H9 (cell line): ENCODE measurements at regions not wholly inside any gene's neighbourhood (a gene's known extent, or its start where the extent isn't known, plus 50 kb on each side); places are given as distances from the start of the nearest gene placed in this dataset.

ENCODE experiments used
- DNase-seq: peaks from one replicate; pipeline ENCODE4 v3.0.0-alpha.2; 2017
- H2AFZ ChIP-seq: one replicate; pipeline ENCODE4 v1.6.1; 2013; ENCODE audit warnings: mild to moderate bottlenecking, low read length, control low read depth, moderate library complexity
- H2AK5ac ChIP-seq: 2 replicates; pipeline ENCODE4 v1.6.1; 2013; ENCODE audit warnings: low read length, control low read depth, mixed read lengths; ENCODE audit not compliant: insufficient read length
- H2BK120ac ChIP-seq: one replicate; pipeline ENCODE4 v1.6.1; 2013; ENCODE audit warnings: low read depth, mild to moderate bottlenecking, low read length, control low read depth, inconsistent platforms; ENCODE audit not compliant: poor library complexity, severe bottlenecking
- H2BK12ac ChIP-seq: 2 replicates; pipeline ENCODE4 v1.6.1; 2013; ENCODE audit warnings: low read length, control low read depth, mixed read lengths, low read depth; ENCODE audit not compliant: insufficient read length
- H2BK15ac ChIP-seq: 2 replicates; pipeline ENCODE4 v1.6.1; 2013; ENCODE audit warnings: low read depth, low read length, control low read depth
- H2BK20ac ChIP-seq: one replicate; pipeline ENCODE4 v1.6.1; 2013; ENCODE audit warnings: low read depth, mild to moderate bottlenecking, low read length, control low read depth, inconsistent platforms; ENCODE audit not compliant: poor library complexity, severe bottlenecking
- H2BK5ac ChIP-seq: 2 replicates; pipeline ENCODE4 v1.6.1; 2013; ENCODE audit warnings: low read length, control low read depth, mixed read lengths; ENCODE audit not compliant: insufficient read length
- H3K14ac ChIP-seq: 2 replicates; pipeline ENCODE4 v1.6.1; 2013; ENCODE audit warnings: low read length, control low read depth; ENCODE audit not compliant: insufficient read depth
- H3K18ac ChIP-seq: 2 replicates; pipeline ENCODE4 v1.6.1; 2013; ENCODE audit warnings: low read depth, mild to moderate bottlenecking, mixed read lengths, low read length, control low read depth; ENCODE audit not compliant: insufficient read length
- H3K23ac ChIP-seq: 2 replicates; pipeline ENCODE4 v1.6.1; 2013; ENCODE audit warnings: low read length, control low read depth, mixed read lengths, low read depth; ENCODE audit not compliant: insufficient read length
- H3K23me2 ChIP-seq: 2 replicates; pipeline ENCODE4 v1.6.1; 2013; ENCODE audit warnings: low read depth, mild to moderate bottlenecking, mixed read lengths, low read length, control low read depth; ENCODE audit not compliant: insufficient read length, poor library complexity, severe bottlenecking
- H3K27ac ChIP-seq: 2 replicates; pipeline ENCODE4 v1.5.1; 2013; ENCODE audit warnings: low read length, control low read depth, mixed read lengths, low read depth; ENCODE audit not compliant: insufficient read length
- H3K27me3 ChIP-seq: 2 replicates; pipeline ENCODE4 v1.6.1; 2013; ENCODE audit warnings: low read length, control low read depth, inconsistent platforms; ENCODE audit not compliant: insufficient read depth
- H3K4ac ChIP-seq: 2 replicates; pipeline ENCODE4 v1.6.1; 2013; ENCODE audit warnings: low read depth, mild to moderate bottlenecking, control low read depth, inconsistent platforms, low read length, moderate library complexity
- H3K4me1 ChIP-seq: 2 replicates; pipeline ENCODE4 v1.6.1; 2013; ENCODE audit warnings: low read length, control low read depth, inconsistent platforms; ENCODE audit not compliant: insufficient read depth
- H3K4me2 ChIP-seq: 2 replicates; pipeline ENCODE4 v1.6.1; 2013; ENCODE audit warnings: low read length, control low read depth, mixed read lengths; ENCODE audit not compliant: insufficient read length, insufficient read depth
- H3K56ac ChIP-seq: 2 replicates; pipeline ENCODE4 v1.6.1; 2013; ENCODE audit warnings: low read depth, mild to moderate bottlenecking, mixed read lengths, low read length, control low read depth; ENCODE audit not compliant: insufficient read length
- H3K79me1 ChIP-seq: 2 replicates; pipeline ENCODE4 v1.6.1; 2013; ENCODE audit warnings: low read depth, mild to moderate bottlenecking, moderate library complexity, low read length, control low read depth, inconsistent platforms; ENCODE audit not compliant: insufficient read depth, poor library complexity, severe bottlenecking
- H3K79me2 ChIP-seq: 2 replicates; pipeline ENCODE4 v1.6.1; 2013; ENCODE audit warnings: low read length, control low read depth, inconsistent platforms; ENCODE audit not compliant: insufficient read depth
- H3K9ac ChIP-seq: 2 replicates; pipeline ENCODE4 v1.6.1; 2013; ENCODE audit warnings: low read length, control low read depth, mixed read lengths; ENCODE audit not compliant: insufficient read length; ENCODE audit errors: extremely low read depth
- H3K9me3 ChIP-seq: one replicate; pipeline ENCODE4 v1.6.1; 2013; ENCODE audit warnings: low read depth, low read length, inconsistent platforms; ENCODE audit not compliant: control insufficient read depth
- H3T11ph ChIP-seq: one replicate; pipeline ENCODE4 v1.6.1; 2013; ENCODE audit warnings: mild to moderate bottlenecking, low read length, control low read depth, inconsistent platforms
- H4K20me1 ChIP-seq: one replicate; pipeline ENCODE4 v1.6.1; 2013; ENCODE audit not compliant: control insufficient read depth, insufficient read length, insufficient read depth
- H4K5ac ChIP-seq: 2 replicates; pipeline ENCODE4 v1.6.1; 2013; ENCODE audit warnings: low read depth, mild to moderate bottlenecking, mixed read lengths, low read length, control low read depth; ENCODE audit not compliant: insufficient read length
- H4K8ac ChIP-seq: replicated peaks from 2 replicates; pipeline ENCODE4 v1.6.1; 2013; ENCODE audit warnings: low read length, control low read depth, mixed read lengths, low read depth; ENCODE audit not compliant: insufficient read length
- H4K91ac ChIP-seq: 2 replicates; pipeline ENCODE4 v1.6.1; 2013; ENCODE audit warnings: low read depth, mild to moderate bottlenecking, moderate library complexity, mixed read lengths, low read length, control low read depth; ENCODE audit not compliant: insufficient read length
- H3K27ac Mint-ChIP-seq, 3 experiments: 2 replicates in 2 of 3; 3 replicates in 1 of 3; pipeline ENCODE4 v1.8.0; 2020 to 2021; ENCODE audit warnings: mixed read lengths in 3 of 3, mild to moderate bottlenecking in 1 of 3, moderate library complexity in 1 of 3
- H3K27me3 Mint-ChIP-seq: 2 replicates; pipeline ENCODE4 v1.8.0; 2021; ENCODE audit warnings: low read depth, mild to moderate bottlenecking, moderate library complexity, mixed read lengths
- H3K36me3 Mint-ChIP-seq, 3 experiments: 2 replicates in 2 of 3; 3 replicates in 1 of 3; pipeline ENCODE4 v1.8.0; 2020 to 2021; ENCODE audit warnings: low read depth in 3 of 3, mixed read lengths in 3 of 3; ENCODE audit not compliant: insufficient read depth in 1 of 3
- H3K4me1 Mint-ChIP-seq, 2 experiments: 2 replicates each; pipeline ENCODE4 v1.8.0; 2020; ENCODE audit warnings: mixed read lengths in 2 of 2
- H3K4me3 Mint-ChIP-seq, 2 experiments: 2 replicates in 1 of 2; 3 replicates in 1 of 2; pipeline ENCODE4 v1.8.0; 2020 to 2021; ENCODE audit warnings: mild to moderate bottlenecking in 2 of 2, mixed read lengths in 2 of 2, moderate library complexity in 1 of 2
- H3K9me3 Mint-ChIP-seq, 2 experiments: 2 replicates in 1 of 2; 3 replicates in 1 of 2; pipeline ENCODE4 v1.8.0; 2020; ENCODE audit warnings: mild to moderate bottlenecking in 2 of 2, mixed read lengths in 2 of 2, moderate library complexity in 1 of 2
- CTCF ChIP-seq: fragments of 200-600 bp; sonication (generic); conservative IDR thresholded peaks from 3 replicates; pipeline ENCODE4 v1.8.0; 2021; ENCODE audit warnings: antibody characterized with exemption, mild to moderate bottlenecking
- WGBS: extraction: QIAGEN DNeasy Blood & Tissue Kit; methylation state at CpG from one replicate; pipeline ENCODE4 v1.1.7; 2013; ENCODE audit warnings: missing lambda C conversion rate, low lambda C conversion rate, mixed read lengths; ENCODE audit not compliant: insufficient read length; ENCODE audit errors: extremely low coverage; 5-methylcytosine and 5-hydroxymethylcytosine counted together

- no peak overlapping the region; a peak in 1 of 7 replicates for H3K27ac Mint-ChIP-seq
- no peak overlapping the region for H4K91ac ChIP-seq
- no peak for TF ChIP-seq CTCF
- no peak overlapping the region for H4K8ac ChIP-seq
- DNase-seq = no peak
- no peak overlapping the region for H2BK120ac ChIP-seq
- no peak overlapping the region for H3K23ac ChIP-seq
- peaks cover 14% of the 10 kb centered on the region for H3K27me3 Mint-ChIP-seq
- no peak overlapping the region for H3K4me3 Mint-ChIP-seq
- H2BK12ac ChIP-seq = no peak overlapping the region
- H4K20me1 ChIP-seq = no peaks in the 10 kb centered on the region
- H2BK20ac ChIP-seq = no peak overlapping the region
- no peak overlapping the region for H3K18ac ChIP-seq
- no peak overlapping the region for H3T11ph ChIP-seq
- peaks cover 0 to 9% (median 2%) of the 10 kb centered on the region in 3 experiments; a peak in 4 of 7 replicates for H3K36me3 Mint-ChIP-seq
- H3K9me3 ChIP-seq = no peaks in the 10 kb centered on the region
- no CpG with 5 or more reads among the region's 20 CpGs for WGBS
- H3K4ac ChIP-seq = no peak overlapping the region
- no peak overlapping the region for H2AK5ac ChIP-seq
- no peak overlapping the region for H2AFZ ChIP-seq
- H2BK5ac ChIP-seq = no peak overlapping the region
- no peaks in the 10 kb centered on the region for H3K79me1 ChIP-seq
- H3K4me1 Mint-ChIP-seq = no peaks in the 10 kb centered on the region
- no peak overlapping the region for H2BK15ac ChIP-seq
- H3K27ac ChIP-seq = no peak overlapping the region
- H3K4me2 ChIP-seq = no peak overlapping the region
- no peak overlapping the region for H3K56ac ChIP-seq
- no peaks in the 10 kb centered on the region for H3K4me1 ChIP-seq
- H3K14ac ChIP-seq = no peak overlapping the region
- no peak overlapping the region for H3K9ac ChIP-seq
- no peaks in the 10 kb centered on the region for H3K27me3 ChIP-seq
- no peak overlapping the region for H4K5ac ChIP-seq
- no peaks in the 10 kb centered on the region for H3K23me2 ChIP-seq
- H3K79me2 ChIP-seq = no peaks in the 10 kb centered on the region
- H3K9me3 Mint-ChIP-seq = peaks cover 26 to 28% of the 10 kb centered on the region in 2 experiments
Measured at GRCh38 chr7:155942226-155942950, 130.1 kb upstream of the SHH start.
